Upper lobe of left lung (tissue), 6 donors: ENCODE measurements at regions not wholly inside any gene's neighbourhood (a gene's known extent, or its start where the extent isn't known, plus 50 kb on each side); places are given as distances from the start of the nearest gene placed in this dataset.

Source experiments
- ATAC-seq, 2 donors: fragments of 200-7000 bp; cut with Tn5 transposase; one replicate each; pipeline ENCODE4 v1.9.1; 2022; ENCODE audit warnings: mild to moderate bottlenecking in 2 of 2, moderate library complexity in 2 of 2; ENCODE audit not compliant: low FRiP score in 2 of 2
- DNase-seq, 2 donors: peaks; one replicate each; pipeline ENCODE4 v3.0.0-alpha.2; 2019 to 2020
- H3K27ac ChIP-seq, 4 donors: fragments of 200-600 bp; sonication (generic); one replicate each; pipeline ENCODE4 v1.5.1; 2016 to 2019
- H3K27me3 ChIP-seq, 4 donors: fragments of 200-600 bp; sonication (generic); one replicate each; pipeline ENCODE4 v1.5.1; 2017 to 2019
- H3K36me3 ChIP-seq, 4 donors: fragments of 200-600 bp; sonication (generic); one replicate each; pipeline ENCODE4 v1.5.1; 2016 to 2019
- H3K4me1 ChIP-seq, 4 donors: fragments of 200-600 bp; sonication (generic); one replicate each; pipeline ENCODE4 v1.5.1; 2018 to 2019
- H3K4me3 ChIP-seq, 4 donors: fragments of 200-600 bp; sonication (generic); one replicate each; pipeline ENCODE4 v1.5.1; 2017 to 2019; ENCODE audit warnings: mild to moderate bottlenecking in 2 of 4, moderate library complexity in 1 of 4
- H3K9me3 ChIP-seq, 4 donors: fragments of 200-600 bp; sonication (generic); one replicate each; pipeline ENCODE4 v1.5.1; 2018 to 2019
- CTCF ChIP-seq, 6 experiments: fragments of 450-650 bp in 4 of 6; fragments of 200-600 bp in 2 of 6; sonication (generic) in 2 of 6; IDR thresholded peaks; one replicate each; pipeline ENCODE4 v1.5.1; 2016 to 2019; ENCODE audit warnings: antibody characterized with exemption in 6 of 6
- EP300 ChIP-seq, 4 donors: sonication (generic); formaldehyde crosslinking; IDR thresholded peaks; one replicate each; pipeline ENCODE4 v1.5.1; 2017; ENCODE audit warnings: antibody characterized with exemption in 4 of 4, control low read depth in 2 of 4
- POLR2A ChIP-seq, 4 donors: fragments of 450-650 bp; IDR thresholded peaks; one replicate each; pipeline ENCODE4 v1.5.1; 2016 to 2017; ENCODE audit warnings: antibody characterized with exemption in 4 of 4, mild to moderate bottlenecking in 2 of 4
- POLR2AphosphoS5 ChIP-seq, 2 donors: sonication (generic); formaldehyde crosslinking; IDR thresholded peaks; one replicate each; pipeline ENCODE4 v1.5.1; 2017; ENCODE audit warnings: antibody characterized with exemption in 2 of 2
- WGBS, 2 donors: methylation state at CpG; one replicate each; pipeline ENCODE4 v1.1.5; 2017 to 2018; 5-methylcytosine and 5-hydroxymethylcytosine counted together
- donor health status: DM: no; HTN: no; CAD: no; lungs with moderate emphysema.
- donor health status: DM: no; HTN: yes; CAD: no; lungs with severe emphysema.

GRCh38 chr20:51899674-51900073 lies 97.4 kb upstream of the SALL4 start:
- Histone ChIP-seq H3K36me3 (no peaks in the 10 kb centered on the region), H3K27me3 (no peaks in the 10 kb centered on the region), H3K4me3 (no peak overlapping the region), H3K4me1 (no peaks in the 10 kb centered on the region), H3K9me3 (no peaks in the 10 kb centered on the region), H3K27ac (no peak overlapping the region)
- TF ChIP-seq EP300 (IDR thresholded peaks at IDR 0.05) = no peak
- TF ChIP-seq POLR2AphosphoS5 (IDR thresholded peaks at IDR 0.05) = no peak
- no peak for TF ChIP-seq POLR2A (IDR thresholded peaks at IDR 0.05)
- no peak for TF ChIP-seq CTCF (IDR thresholded peaks at IDR 0.05)
- DNase-seq = no peak
- 84 to 93% methylated on average over 7 of the region's 7 CpGs for WGBS, 2 donors
- no peak for ATAC-seq

GRCh38 chr20:51898788-51899187 lies 96.5 kb upstream of the SALL4 start:
- no peaks in the 10 kb centered on the region for H3K9me3 ChIP-seq
- no peak overlapping the region for H3K27ac ChIP-seq
- no peak for TF ChIP-seq POLR2A (IDR thresholded peaks at IDR 0.05)
- no peak for TF ChIP-seq EP300 (IDR thresholded peaks at IDR 0.05)
- TF ChIP-seq POLR2AphosphoS5 (IDR thresholded peaks at IDR 0.05) = no peak
- TF ChIP-seq CTCF (IDR thresholded peaks at IDR 0.05) = no peak
- no peak overlapping the region for H3K4me3 ChIP-seq
- no peak for DNase-seq
- no peaks in the 10 kb centered on the region for H3K27me3 ChIP-seq
- no peak for ATAC-seq
- no peaks in the 10 kb centered on the region for H3K36me3 ChIP-seq
- 93% methylated on average over 5 to 6 of the region's 6 CpGs for WGBS, 2 donors
- no peaks in the 10 kb centered on the region for H3K4me1 ChIP-seq

- DNase-seq (peak in 1 of 2 donors; percentile 41), ATAC-seq (peak in 1 of 2 donors; percentile 63)
- no peaks in the 10 kb centered on the region for H3K9me3 ChIP-seq
- H3K27ac ChIP-seq = no peak overlapping the region
- H3K36me3 ChIP-seq = no peaks in the 10 kb centered on the region
- H3K27me3 ChIP-seq = no peaks in the 10 kb centered on the region
- no peaks in the 10 kb centered on the region for H3K4me1 ChIP-seq
- H3K4me3 ChIP-seq = no peak overlapping the region
- TF ChIP-seq POLR2AphosphoS5 (IDR thresholded peaks at IDR 0.05) = no peak
- TF ChIP-seq CTCF (IDR thresholded peaks at IDR 0.05) = no peak
- 69 to 85% methylated on average over 7 to 8 of the region's 8 CpGs for WGBS, 2 donors
Observed at GRCh38 chr20:51894619-51895018, 92.3 kb upstream of the SALL4 start.

- Histone ChIP-seq H3K27me3 (no peaks in the 10 kb centered on the region), H3K4me1 (no peaks in the 10 kb centered on the region), H3K9me3 (no peaks in the 10 kb centered on the region), H3K36me3 (no peaks in the 10 kb centered on the region), H3K27ac (no peak overlapping the region), H3K4me3 (no peak overlapping the region)
- no peak for DNase-seq
- TF ChIP-seq POLR2AphosphoS5 (IDR thresholded peaks at IDR 0.05) = no peak
- no peak for TF ChIP-seq EP300 (IDR thresholded peaks at IDR 0.05)
- no peak for TF ChIP-seq POLR2A (IDR thresholded peaks at IDR 0.05)
- no peak for TF ChIP-seq CTCF (IDR thresholded peaks at IDR 0.05)
- ATAC-seq = no peak
- WGBS, 2 donors = 69 to 75% methylated on average over 6 of the region's 6 CpGs
Observed at GRCh38 chr20:51894201-51894600, 91.9 kb upstream of the SALL4 start.

- TF ChIP-seq POLR2AphosphoS5 (IDR thresholded peaks at IDR 0.05) (no peak), EP300 (IDR thresholded peaks at IDR 0.05) (no peak), CTCF (IDR thresholded peaks at IDR 0.05) (no peak), POLR2A (IDR thresholded peaks at IDR 0.05) (no peak)
- 68 to 71% methylated on average over 7 of the region's 7 CpGs for WGBS, 2 donors
- ATAC-seq = no peak
- H3K27ac ChIP-seq = no peak overlapping the region
- no peaks in the 10 kb centered on the region for H3K4me1 ChIP-seq
- no peaks in the 10 kb centered on the region for H3K9me3 ChIP-seq
- no peaks in the 10 kb centered on the region for H3K27me3 ChIP-seq
- H3K4me3 ChIP-seq = no peak overlapping the region
- DNase-seq = no peak
- H3K36me3 ChIP-seq = no peaks in the 10 kb centered on the region
Observed at GRCh38 chr20:51893723-51894122, 91.4 kb upstream of the SALL4 start.
